ENCODE measurements at regions not wholly inside any gene's neighbourhood (a gene's known extent, or its start where the extent isn't known, plus 50 kb on each side); places are given as distances from the start of the nearest gene placed in this dataset.
"Not testable (repeated sequence)": the region's sequence is repeated elsewhere in the genome, so short reads cannot be mapped to it uniquely, and the experiment has no call there.

DNA sequence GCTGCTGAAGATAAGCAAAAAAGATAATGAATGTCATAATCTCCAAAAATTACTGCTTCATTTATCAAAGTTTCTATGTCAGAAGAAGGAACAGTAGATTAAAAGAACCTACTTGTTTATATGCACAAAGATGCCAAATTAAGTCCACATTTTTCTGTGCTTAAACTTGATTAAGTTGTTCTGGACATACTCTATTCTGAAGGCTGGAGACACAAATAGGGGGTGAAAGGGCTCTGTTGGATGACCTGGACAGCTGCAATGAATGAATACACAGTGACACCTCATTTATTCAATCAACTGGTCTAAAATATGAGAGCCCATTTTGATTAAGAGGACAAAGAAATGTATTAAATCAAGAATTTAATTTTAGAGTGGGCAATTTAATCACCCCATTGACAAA, 276.3 kb upstream of the PCDH9 start:
- no peak for DNase-seq

- no peak for DNase-seq
These were observed 275.2 kb upstream of the PCDH9 start for GRCh38 chr13:67505376-67505775.

GRCh38 chr13:67498948-67499347, 268.8 kb upstream of the PCDH9 start:
- DNase-seq: no peak

GRCh38 chr13:67493835-67494234, 263.7 kb upstream of the PCDH9 start:
- DNase-seq: no peak

GRCh38 chr13:67489016-67489415, 258.9 kb upstream of the PCDH9 start:
- DNase-seq: no peak

DNA sequence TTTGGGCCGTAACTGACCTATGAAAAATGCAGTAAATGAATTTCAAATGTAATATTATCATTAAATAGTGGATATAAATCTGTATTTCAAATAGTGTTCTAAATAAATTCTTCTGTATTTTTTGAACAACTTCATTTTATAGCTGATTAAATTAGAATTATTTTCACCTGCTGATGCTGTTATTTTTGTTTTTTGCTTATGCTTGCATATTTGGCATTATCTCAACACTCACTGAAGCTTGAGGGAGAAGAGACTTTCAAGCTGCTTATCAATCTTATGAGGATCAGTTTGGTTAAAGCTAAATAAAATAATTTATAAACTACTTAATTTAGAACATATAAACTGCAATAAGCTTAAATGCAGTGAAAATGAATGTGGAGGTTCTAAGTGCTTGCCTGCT, 251.3 kb upstream of the PCDH9 start:
- DNase-seq: no peak

DNA sequence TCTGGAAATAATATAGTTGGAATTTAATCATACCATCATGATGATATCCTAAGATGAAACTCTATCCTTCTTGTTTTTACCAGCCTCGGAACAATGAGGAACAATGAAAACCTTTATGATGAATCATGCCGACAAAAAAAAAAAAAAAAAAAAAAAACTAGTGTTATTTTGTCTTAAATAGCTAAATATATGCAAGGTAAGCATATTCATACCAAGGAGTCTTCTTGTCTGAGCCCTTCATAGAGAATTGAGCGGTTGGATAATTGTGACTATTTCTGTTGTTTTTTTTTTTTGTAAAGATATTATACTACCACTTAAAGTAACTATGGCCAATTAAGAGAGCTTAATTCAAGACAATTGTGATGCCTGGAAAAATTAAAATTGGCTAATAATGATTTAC, 244.0 kb upstream of the PCDH9 start:
- DNase-seq: no peak

DNA sequence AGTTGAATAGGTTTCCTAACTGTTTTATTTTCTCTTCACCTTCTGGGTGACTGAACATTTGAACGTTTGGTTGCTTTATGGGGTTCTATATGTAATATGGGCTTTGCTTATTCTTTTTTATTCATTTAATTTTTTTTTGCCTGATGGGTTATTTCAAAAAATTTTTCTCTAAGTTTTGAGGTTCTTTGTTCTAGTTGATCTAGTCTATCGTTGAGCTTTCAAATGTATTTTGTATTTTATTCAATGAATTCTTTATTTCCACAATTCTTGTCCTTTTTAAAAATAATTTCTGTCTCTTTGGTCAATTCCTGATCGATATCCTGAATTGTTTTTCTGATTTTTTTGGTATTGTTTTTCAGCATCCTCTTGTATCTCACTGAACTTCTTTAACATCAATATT, 239.5 kb upstream of the PCDH9 start:
- no peak for DNase-seq

GRCh38 chr13:67466569-67466968, 236.4 kb upstream of the PCDH9 start:
- no peak for DNase-seq

GRCh38 chr13:67464154-67464553, 234.0 kb upstream of the PCDH9 start:
- no peak for DNase-seq

- no peak for DNase-seq
These were observed 232.0 kb upstream of the PCDH9 start for GRCh38 chr13:67462098-67462497.

DNA sequence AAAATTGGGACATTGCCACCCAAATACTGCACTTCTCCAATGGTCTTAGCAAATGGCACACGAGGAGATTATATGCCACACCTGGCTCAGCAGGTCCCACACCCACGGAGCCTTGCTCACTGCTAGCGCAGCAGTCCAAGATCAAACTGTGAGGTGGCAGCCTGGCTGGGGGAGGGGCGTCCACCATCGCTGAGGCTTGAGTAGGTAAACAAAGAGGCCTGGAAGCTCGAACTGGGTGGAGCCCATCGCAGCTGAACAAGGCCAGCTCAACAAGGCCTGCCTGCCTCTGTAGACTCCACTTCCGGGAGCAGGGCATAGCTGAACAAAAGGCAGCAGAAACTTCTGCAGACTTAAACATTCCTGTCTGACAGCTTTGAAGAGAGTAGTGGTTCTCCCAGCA, 222.4 kb upstream of the PCDH9 start:
- not testable (repeated sequence) for DNase-seq

- DNase-seq: no peak
These were observed 215.3 kb upstream of the PCDH9 start for GRCh38 chr13:67445436-67445835.

DNA sequence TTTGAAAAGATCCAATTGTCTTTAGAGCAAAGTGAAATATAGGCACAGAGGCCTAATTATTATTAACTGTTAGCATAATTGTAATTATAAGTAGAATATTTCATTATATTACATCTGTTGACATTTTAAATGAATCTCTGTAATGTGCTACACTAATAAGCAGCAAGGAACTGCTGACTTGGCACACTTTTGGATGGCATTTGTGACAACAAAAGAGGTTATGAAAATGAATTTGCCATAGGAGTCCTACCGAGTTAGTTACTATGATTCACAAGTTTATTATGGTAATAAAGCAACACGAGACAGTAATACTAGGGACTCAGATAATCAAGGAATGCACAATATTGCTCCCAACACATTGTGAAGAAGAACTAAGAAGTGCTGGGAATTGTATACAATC, 213.8 kb upstream of the PCDH9 start:
- no peak for DNase-seq

GRCh38 chr13:67440236-67440975, 210.3 kb upstream of the PCDH9 start:
- DNase-seq: no peak

- no peak for DNase-seq
These were observed 209.2 kb upstream of the PCDH9 start for GRCh38 chr13:67439365-67439764.

- no peak for DNase-seq
These were observed 208.3 kb upstream of the PCDH9 start for GRCh38 chr13:67438465-67438864.

- no peak for DNase-seq
These were observed 207.1 kb upstream of the PCDH9 start for GRCh38 chr13:67437244-67437643.

DNA sequence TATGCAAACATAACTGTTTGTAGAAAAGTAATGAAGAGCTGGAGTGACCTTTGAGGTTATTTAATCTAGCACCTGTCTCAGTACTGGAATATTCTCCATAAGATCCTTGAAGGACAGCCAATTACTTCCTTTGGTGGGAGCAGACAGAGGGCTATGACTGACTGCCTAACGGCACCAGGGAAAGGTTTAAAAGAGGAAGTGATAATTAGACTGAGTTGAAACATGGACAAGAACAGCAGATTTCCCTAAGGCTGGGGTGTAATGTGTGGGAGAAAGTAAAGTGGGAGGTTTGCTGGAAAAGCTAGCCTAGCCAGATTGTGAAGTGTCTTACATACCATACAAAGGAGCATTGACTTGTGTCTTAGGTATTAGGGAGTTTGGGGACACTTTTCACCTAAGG, 191.3 kb upstream of the PCDH9 start:
- no peak for DNase-seq

DNA sequence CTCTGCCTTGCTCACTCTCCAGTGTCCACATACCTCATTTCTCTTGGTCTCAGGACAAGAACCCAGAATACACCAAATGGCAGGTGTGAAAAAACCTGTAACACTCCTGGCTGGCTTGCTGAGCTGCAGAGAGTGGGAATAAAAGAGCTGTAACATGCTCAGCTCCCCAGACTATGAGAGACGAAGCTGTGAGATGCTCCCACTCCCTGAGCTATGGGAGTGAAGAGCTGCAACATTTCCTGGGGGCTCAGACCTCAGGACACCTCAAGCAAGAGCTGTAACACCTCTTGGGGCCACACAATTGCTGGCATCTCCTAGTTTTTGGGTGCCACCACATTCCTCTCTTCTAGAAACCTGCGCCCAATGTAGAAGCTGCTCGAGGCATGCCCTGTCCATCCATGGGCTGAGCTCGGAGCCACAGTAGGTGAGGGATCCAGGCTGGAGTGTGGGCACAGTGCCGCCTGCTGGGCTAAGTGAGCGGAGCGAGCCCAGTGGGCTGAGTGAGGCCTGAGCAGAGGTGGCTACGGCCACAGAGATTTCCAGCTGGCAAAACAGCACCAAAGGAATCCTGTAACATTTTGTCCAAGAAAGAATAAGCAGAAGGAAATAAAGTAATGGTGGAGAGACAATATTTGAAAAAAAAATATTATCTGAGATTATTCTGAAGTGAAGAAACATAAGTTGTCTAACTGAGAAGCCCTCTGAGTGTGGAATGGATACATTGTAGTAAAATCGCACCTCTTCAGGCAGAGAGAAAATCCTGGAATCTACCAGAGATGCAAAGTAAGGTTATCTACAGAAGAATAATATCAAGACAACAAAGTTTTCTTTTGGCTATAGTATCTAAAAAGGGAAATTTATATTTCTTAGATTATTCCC, 186.2 kb upstream of the PCDH9 start:
- DNase-seq: peak; percentile 4

DNA sequence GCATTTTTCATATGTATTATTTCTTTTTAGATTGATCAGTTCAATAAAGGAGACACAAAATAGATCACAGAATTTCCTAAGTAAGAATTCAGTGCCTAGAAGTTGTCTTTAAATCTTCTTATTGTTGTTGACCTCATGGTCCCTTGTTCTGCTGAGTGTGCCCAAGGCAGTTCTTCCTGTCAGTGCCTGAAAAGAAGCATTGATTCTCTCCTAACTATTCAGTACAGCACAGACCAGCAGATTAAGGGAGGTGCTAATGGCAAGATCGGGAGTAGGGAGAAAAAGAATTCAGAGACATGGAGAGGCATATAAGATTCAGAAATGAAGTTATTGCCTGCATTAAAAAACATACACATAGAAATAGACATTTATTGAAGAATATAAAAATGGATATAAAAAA, 180.5 kb upstream of the PCDH9 start:
- no peak for DNase-seq

GRCh38 chr13:67408798-67409197, 178.7 kb upstream of the PCDH9 start:
- no peak for DNase-seq

DNA sequence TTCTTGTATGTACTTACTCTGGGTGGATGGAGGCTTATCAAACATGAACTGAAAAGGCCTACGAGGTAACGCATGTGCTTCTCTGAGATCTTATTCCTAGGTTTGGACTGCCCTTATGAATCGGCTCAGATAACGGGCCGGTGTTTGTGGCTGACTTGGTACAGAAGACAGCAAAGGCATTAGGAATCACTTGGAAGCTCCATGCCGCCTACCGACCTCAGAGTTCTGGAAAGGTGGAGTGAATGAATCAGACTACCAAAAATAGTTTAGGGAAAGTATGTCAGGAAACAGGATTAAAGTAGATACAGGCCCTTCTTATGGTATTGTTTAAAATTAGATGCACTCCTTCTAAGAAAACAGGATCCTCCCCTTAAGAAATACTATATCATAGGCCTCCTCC, 172.4 kb upstream of the PCDH9 start:
- DNase-seq: no peak

GRCh38 chr13:67395577-67395976, 165.4 kb upstream of the PCDH9 start:
- DNase-seq: no peak
